ENCODE measurements at regions not wholly inside any gene's neighbourhood (a gene's known extent, or its start where the extent isn't known, plus 50 kb on each side); places are given as distances from the start of the nearest gene placed in this dataset.

DNA sequence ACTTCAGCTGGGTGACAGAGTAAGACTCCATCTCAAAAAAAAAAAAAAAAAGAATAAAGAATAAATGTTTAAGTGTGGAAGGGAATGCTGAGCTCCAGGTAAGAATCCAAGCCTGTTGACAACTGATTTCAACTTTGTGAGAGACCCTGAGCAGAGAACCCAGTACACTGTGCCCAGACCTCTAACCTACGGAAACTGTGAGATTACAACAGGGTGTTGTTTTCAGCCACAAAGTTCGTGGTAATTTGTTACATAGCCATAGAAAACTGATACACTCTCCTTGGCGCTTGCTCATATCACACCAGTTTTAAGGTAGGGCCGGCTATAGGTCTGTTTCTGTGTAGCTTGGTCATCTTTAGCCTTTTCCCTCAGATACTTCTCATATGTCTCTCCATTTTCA is 98.4 kb upstream of the PAPOLG start:
- no peak for DNase-seq

DNA sequence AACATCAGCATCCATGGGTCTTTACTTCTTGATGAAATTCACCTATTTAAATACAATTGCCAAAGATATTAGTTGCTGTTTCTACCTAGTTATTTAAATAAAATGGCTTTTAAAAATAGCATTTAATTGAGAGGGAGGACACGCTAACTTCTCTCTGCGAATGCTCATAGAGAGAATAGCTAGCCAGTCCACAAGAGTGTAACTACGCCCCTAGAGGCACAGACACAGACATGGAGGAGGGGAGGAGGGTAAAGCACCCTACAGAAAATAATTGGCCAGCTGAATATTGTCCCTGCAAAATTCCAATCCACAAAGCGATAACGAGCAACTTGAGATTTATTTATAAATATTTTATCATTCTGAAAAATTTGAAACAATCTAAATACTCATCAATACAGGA is 97.0 kb upstream of the PAPOLG start:
- no peak for DNase-seq

DNA sequence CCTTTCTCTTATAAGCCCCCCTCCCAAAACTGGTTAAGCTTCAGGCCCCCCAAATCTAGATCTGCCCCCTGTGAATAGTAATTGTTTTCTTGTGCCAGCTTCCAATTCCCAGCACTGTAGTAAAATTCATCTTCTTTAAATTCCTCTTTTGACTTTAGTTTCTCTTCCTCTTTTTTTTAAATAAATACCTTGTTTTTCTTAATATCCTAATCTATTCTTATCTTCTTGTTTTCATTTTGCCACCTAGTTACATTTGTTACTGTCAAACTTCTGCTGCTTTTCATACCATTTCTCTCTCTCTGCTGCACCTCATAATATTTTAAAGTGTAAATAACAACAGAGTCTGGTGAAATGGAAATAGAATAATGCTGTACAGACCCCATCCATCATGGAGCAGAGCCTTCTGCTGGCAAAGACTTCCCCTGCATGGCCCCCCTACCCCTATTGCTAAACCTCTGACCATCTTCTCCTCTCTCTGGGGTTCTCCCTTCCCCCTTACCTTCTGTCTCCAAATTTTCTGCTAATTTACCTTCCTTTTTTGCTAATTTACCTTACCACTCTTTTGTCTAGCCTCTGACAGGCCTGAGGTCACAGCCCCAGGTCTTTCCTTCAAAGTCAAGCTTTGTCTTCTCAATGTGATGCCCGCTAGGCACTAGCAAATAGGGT is 94.9 kb upstream of the PAPOLG start:
- no peak for DNase-seq

DNA sequence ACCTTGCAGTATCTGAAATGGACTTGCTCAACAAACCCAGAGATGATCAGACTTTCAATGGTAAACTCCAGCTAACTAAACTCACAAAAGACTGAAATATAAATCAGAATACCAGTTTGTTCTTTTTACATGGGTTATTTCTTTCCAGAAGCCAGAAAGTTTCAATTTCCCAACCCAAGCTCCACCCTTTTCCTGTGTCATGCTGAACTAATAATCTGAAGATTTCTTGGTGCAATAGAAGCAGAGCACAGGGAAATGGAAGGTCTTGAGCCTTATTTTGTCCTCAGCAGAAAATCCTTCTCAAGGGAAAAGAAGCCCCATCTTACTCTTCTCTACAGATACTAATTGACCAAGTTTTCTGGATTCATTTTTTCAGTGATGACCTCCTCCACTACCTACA is 93.3 kb upstream of the PAPOLG start:
- no peak for DNase-seq

DNA sequence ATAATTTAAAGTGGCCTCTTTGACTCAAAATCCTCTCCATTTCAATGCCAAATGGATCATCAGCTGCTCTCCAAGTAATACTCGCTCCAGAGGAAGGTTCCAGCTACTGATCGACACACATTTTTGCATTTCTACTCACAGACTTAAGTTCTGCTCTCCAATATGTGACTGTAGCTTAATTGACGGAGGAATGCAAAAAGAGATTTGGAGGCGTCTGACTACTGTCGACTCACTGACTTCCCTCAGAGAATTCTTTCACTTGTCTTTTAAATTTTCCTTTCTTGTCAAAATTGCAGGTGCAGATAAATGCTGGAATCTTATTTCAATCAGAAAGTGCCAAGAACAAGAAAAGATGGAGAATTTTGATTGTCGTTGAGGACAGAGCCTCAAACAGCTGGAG is 84.1 kb upstream of the PAPOLG start:
- DNase-seq, result no peak

DNA sequence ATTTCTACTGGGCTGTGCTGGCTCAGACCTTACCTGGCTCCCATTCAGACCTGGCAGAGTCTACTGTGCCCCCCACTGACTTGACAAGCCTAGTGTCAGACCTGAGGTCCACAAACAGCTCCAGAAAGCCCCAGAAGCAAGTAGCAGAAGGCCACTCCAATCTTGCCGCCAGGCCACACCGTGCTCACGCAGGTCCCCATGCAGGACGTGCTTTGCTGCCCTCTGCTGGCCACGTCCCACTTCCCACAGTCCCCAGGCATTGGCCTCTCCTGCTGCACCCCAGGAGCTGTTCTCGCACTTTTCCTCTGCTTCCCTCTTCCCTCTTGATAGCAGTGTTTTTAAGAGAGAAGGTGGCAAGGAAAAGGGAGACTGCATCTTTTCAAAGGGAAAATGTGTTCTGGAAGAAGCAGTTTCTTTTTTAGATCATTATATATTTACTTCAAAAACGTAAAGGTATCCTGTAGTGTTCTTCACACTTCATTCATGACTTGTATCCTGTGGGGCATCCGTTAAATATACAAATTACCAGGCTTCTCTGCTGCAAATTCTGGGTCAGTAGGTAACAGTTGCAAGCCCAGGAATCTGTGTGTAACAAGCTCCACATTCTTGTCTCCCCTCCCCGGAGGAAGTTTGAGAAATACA is 81.4 kb upstream of the PAPOLG start:
- peak in 49 of 51 donors; percentile 5 to 85 (median 50) for DNase-seq

DNA sequence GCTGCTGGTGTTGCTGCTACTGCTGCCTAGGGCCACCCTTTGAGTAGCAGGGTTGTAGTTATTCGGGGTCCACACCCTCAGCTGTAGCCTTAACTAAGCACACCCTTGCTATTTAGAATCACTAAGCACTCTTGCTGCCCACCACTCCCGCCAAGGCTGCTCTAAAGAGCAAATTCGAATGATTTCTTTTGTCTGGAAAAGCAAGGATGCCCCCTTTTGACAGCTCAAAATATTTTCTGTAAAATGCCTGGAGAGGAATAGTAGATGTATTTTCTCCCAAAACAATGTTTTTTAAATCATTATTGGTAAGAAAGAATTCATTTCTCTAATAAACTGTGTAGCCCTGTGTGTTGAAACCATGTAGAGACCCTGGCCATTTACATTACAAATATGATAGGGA is 80.8 kb upstream of the PAPOLG start:
- DNase-seq, result no peak

DNA sequence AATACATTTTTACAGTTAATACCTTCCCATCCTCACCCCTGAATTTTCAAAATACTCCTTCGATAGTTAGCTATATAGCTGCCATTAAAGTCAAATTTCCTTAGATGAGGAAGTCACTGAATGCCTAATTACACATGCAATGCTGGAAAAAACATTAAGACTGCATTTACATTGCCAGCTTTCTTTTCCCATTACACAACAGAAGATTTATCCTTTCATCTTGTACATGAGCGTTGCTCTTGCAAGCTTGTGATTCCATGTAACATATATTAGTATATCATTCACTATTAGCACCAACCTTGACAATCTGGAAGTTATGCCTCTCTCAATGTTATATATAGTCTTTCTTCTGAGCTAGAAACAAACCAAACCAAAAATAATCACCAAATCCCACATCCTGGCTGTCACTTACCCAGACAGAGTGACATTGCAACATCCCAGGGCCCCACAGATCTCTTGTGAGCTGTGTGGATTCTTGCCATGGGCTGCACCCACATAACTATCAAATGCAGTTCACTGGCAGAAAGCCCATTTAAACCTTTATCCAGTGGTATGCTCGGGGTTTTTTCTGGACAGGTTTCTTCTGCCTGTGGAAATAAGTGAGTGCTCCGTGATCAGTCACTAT is 79.2 kb upstream of the PAPOLG start:
- peak in 1 of 51 donors; percentile 19 for DNase-seq

DNA sequence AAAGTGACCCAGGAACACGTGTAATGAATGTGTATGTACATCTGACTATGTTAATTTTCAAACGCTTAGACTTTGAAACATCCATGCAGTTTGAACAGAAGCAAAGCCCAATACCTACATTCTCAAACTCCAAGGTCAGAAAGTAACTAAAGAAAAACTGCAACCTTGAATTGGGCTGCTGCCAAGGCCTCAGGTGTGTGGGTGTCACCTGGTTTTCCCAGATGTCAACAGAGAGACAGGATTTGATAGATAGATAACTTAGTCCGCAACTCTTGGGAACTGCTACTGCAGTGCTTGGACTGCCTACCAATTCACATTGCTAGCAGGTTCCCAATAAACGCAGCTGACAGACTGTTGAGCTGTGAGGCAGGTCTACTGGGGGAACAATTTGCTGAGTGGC is 78.7 kb upstream of the PAPOLG start:
- no peak for DNase-seq

DNA sequence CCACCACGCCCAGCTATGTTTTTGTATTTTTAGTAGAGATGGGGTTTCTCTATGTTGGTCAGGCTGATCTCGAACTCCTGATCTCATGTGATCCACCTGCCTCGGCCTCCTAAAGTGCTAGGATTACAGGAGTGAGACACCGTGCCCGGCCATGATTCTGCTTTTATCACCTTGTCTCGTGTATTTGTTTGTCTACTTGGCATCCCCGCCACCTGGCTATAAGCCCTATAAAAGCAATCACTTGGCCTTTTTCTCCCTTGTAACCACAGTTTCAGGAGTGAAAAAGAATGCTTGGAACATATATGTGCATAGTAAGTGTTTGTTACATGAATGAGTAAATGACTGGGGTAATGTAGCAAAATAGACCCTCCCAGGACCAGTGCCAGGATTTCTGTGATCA is 77.5 kb upstream of the PAPOLG start:
- no peak for DNase-seq

DNA sequence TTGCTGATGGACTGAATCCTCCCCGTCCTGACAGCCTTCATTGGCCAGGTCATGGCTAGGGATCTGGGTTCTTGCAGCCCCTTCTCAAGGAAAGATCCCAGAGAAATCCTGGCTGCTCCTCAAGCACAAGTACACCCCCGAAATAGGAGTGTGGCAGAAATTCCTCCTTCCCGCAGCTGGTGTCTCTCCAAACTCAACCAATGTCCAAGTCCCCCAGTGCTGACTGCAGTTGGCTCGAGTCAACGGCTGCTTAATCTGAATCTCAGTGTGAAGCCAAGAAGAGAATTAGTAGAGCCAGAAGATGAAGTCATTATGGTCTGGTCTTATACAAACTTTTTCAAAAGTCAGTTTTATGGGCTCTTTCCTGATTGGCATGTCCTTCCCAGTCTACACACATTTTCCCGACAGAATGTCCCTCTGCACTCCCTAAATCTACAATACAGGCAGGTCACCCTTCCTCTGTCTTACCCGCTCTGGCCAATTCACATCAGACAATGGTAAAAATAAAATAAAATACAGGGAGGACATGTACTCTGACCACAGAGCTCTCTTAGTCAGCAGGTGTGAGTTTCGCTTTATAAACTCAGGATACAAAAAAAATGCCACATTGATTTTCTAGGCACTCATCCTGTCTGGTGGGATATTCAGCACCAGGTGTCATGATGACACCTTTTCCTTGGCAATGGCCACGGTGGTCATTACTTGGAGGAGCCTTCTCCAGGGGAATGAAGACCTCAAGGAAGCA is 76.9 kb upstream of the PAPOLG start:
- no peak for DNase-seq

DNA sequence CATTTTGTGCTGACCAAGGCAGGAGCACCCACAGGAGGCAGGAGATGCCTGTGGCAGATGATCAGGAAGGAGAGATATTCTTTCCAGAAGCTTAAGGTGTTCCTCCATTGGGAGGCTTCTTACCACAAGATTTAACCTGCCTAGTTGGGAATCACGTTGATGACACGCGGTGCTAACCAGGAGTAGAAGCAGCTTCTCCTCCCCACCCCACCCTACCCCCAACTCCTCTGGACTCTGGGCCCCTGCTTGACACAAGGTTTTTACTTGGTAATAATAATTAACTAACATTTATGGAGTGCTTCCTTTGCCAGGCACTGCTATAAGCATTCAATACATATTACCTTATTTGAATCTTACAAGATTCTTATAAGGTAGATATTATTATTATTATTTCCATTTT is 62.5 kb upstream of the PAPOLG start:
- no peak for DNase-seq

DNA sequence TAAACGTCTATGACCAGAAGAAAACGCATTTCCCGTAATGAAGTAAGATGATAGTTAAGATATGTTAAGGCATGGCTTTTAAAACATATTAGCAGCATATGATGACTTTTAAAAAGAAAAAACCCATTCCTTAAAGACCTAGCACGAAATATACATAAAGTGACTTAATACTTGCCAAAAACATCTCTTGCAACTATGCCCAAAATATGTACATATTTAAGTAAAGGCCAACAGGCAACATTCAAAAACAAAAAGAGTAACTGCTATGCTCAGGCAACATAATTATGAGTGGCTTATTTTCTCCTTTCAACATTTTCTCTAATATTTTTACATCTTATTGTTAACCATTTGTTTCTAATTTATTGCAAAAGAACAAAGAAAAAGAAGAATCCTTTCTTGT is 60.3 kb upstream of the PAPOLG start:
- no peak for DNase-seq

DNA sequence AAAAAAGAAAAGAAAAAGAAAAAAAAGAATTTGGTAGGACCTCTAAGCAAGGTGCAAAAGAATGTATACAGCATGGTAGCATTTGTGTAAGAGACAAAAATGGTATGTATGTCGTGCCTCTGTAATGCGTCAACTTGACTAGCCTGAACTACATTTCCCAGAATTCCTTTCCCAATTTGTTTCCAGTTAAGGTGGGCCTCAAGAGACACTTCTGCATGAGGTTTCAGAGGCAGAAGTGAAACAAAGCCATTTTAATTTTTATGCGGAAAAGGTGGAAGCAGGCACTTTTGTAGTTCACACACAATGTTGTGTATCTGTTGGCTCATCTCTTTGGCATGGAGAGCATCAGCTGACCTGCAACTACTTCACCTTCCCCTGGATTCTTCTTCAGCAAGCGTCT is 56.5 kb upstream of the PAPOLG start:
- no peak for DNase-seq

DNA sequence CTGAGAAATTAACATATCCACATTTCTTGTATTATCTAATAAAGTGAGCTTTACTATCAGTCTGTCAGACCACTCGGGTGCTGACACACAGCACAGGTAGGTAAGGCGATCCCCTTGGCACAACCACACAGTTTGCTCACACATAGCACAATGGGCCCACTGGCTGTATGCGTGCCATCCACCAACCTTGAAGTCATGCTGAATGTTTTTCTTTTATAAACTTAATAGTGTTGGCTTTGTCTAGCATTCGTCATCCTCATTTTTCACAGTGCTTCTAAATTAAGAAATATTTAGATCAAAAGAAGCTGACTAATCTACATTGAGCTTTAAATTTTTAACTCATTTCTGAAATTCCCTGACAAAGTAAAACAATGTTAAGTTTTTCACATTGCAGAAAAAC is 50.0 kb upstream of the PAPOLG start:
- peak in 1 of 51 donors; percentile 6 for DNase-seq
